Tongue (tissue), 1 donor: ENCODE measurements at regions not wholly inside any gene's neighbourhood (a gene's known extent, or its start where the extent isn't known, plus 50 kb on each side); places are given as distances from the start of the nearest gene placed in this dataset.

ENCODE experiments used
- DNase-seq: peaks from one replicate; pipeline ENCODE4 v3.0.0-alpha.2; 2015

DNA sequence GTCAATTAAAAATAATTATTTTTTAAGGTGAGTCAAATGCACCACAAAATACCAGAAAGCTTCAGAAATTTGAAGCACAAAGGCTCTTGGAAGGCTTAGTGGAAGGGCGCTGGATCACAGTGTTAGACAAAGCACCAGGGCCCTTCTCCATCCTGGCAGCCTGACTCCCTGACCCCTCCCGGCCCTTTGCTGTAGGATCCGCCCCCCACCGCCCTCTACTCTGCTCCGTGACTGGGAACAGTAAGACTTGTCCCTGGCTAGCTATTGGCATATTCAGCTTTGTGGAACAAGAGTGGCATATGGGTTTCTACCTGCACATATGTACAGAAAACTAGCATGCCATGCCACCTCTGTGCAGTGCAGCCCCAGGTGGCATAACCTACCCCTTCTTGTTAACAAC lies 222.1 kb downstream of the SYK start:
- no peak for DNase-seq

DNA sequence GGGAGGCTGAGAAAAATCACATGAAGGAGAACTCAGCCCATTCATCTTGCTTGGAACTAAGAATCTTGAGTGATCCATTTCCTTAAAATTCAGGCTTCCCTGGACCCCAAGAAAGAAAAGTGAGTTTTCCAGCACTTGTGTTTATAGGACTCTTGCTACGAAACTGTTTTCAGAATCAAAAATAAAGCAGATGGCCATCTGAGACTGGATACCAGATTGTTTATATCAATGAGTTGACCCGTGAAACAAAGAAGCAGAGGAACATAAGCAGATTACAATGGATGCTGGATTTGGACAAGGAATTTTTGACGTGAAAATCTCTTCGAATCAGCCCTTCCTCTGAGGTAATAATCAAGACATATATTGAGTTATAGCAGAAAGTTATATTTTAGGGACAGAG lies 223.2 kb downstream of the SYK start:
- DNase-seq: no peak

- no peak for DNase-seq
These were observed 224.2 kb downstream of the SYK start for GRCh38 chr9:91025856-91026255.

- no peak for DNase-seq
These were observed 224.6 kb downstream of the SYK start for GRCh38 chr9:91026266-91026665.

DNA sequence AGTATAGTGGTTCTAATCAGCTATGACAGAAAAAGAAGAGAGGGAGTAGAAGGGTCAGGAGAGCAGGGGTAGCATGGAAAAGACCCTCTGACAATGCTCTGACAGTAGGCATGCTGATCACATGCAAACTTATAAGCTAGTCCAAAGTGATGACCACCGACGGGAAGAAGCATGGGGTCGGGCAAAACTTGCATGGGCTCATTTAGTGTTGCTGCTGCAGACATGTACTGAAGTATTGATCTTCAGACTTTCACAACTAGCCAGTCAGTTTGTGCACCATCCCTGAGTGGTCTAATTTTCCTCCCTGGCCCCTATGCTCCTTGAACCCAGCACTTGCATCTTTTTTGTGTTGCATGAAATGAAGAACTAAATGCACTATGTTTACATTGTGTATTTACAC lies 225.4 kb downstream of the SYK start:
- no peak for DNase-seq

GRCh38 chr9:91028166-91028827 lies 226.7 kb downstream of the SYK start:
- no peak for DNase-seq

DNA sequence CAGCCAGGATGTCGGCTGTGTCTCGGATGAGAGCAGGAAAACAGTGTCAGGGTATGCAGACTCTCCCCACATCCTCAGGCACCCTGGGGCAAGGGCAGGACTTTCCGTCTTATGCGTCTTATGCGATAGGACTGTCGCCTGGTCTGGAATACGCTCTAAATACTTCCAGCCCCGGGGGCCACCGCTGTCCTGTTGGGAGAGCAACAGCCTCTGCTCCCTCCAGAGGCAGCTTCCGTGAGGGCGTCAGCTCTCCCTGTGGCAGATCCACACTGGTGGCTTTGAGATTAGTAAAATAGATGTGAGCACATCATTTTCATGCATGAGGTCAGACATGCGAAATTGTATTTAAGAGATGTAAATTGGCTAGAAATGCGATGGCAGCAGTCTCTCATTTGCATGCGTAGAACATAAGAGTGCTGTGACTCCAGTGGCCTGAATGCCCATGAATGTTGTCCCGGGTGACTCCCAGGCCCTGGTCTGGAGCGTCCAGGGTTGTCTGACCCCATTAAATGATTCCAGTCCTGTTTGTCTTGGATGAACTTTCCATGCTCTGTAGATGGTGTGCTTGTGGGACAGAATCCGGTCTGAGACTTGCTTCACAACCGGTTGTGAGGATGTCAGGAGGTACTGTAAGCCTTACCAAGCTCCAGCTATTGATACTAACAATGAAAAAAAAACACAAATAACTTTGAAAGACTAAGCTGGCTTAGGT lies 228.2 kb downstream of the SYK start:
- no peak for DNase-seq

GRCh38 chr9:91032121-91032531 lies 230.5 kb downstream of the SYK start:
- DNase-seq: no peak

GRCh38 chr9:91033270-91033669 lies 231.7 kb downstream of the SYK start:
- no peak for DNase-seq

DNA sequence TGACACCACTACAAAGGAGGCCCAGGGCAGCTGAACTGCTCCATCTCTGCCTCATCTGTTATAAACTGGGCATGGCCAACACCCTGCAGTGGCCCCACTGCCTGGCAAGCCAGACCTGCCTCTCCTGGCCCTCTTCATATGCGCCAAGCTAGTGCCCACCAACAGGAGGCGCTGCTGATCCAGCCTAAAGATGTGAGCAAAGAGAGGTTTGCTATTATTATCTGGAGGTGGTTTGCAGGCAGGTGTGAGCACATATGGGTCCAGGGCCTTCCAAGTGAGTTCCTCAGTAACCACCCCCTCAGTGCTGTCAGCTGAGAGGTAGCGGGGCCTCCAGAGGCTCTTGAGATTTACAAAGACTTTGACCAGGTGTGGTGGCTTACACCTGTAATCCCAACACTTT lies 232.2 kb downstream of the SYK start:
- no peak for DNase-seq

GRCh38 chr9:91034521-91034920 lies 232.9 kb downstream of the SYK start:
- DNase-seq: no peak

DNA sequence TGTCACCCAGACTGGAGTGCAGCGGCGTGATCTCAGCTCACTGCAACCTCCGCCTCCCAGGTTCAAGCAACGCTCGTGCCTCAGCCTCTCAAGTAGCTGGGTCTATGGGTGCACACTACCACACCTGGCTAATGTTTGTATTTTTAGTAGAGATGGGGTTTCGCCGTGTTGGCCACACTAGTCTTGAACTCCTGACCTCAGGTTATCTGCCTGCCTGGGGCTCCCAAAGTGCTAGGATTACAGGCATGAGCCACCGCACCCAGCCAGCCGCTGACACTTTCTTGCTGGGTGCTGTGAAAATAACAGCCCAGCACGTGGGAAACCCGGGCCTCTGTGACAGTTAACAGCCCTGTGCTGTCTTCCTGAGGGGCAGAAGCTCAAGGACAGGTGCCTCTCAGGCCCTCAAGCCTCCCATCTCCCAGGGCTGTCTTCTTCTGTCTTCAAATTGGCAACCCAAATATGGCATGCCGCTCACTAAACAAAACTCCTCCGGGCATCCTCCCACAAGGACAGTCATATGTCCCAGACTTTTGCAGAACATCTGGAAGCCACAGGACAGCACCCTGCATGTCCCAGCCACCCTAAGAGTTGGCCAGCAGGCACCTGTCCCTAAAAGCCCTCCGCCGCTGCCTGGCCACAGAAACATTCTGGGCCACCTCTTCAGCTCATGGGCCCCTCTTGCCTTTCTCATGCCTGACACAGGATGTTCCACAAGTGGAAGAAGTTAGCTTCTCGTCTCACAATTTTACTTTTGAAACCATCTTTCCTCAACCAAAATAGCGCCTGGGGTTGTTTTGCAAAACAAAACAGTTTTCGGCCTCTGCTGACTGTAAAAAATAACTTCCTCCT lies 233.6 kb downstream of the SYK start:
- DNase-seq: no peak

GRCh38 chr9:91035825-91036208 lies 234.2 kb downstream of the SYK start:
- DNase-seq: no peak

DNA sequence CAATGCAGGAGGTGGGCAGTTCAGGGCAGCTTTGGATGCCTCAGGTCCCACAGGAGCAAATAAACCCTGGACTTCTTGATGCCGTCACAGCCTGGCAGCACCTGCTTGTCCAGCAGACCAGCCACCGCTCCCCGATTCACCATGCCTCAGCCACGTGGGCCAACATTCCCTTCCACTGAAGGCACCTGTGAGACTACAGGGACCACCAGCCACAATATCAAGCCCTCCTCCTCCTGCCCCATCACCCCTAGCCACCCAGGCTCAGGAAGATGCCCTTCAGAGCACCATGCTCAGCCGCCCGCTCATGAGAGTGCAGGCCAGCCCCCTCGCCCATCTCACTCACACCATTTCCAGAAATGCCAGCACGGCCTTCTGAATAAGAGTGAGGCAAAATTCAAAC lies 234.7 kb downstream of the SYK start:
- no peak for DNase-seq

DNA sequence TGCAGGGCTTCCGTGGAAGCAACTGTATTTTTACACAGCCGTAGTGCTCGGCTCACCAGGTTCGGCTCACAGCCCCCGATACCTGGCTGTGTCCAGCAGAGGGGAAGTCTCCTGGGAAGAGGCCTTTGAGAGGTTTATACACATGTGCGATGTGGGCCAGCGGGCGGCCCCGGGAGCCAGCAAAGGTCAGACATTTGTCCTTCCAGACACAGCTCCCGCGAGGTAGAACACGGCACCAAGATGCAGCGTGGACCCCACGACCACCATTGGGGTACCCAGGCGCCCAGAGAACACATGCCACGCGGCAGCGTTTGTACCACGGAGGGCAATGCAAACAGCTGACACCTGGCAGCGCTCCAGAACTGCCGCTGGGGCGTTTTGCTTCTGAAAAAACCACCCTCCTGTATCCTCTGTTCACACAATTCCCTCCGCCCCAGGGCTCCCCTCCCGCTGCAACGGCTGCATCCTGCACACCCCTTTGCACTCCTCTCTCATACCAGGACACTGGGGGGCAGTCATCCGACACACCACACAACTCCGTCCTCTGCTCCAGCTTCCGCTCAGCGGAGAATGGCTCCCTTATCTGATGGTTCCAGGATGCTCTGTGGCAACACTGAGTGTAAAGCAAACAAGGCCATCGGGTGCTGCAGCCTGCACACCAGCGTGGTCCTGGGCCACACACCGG lies 235.3 kb downstream of the SYK start:
- peak; percentile 79 for DNase-seq

GRCh38 chr9:91037511-91038482 lies 236.2 kb downstream of the SYK start:
- no peak for DNase-seq

- DNase-seq: no peak
These were observed 237.0 kb downstream of the SYK start for GRCh38 chr9:91038483-91039124.

GRCh38 chr9:91039125-91039834 lies 237.7 kb downstream of the SYK start:
- DNase-seq: no peak

- no peak for DNase-seq
These were observed 238.2 kb downstream of the SYK start for GRCh38 chr9:91039835-91040140.
